CMK (cell line): ENCODE measurements at regions not wholly inside any gene's neighbourhood (a gene's known extent, or its start where the extent isn't known, plus 50 kb on each side); places are given as distances from the start of the nearest gene placed in this dataset.

Experiments
- DNase-seq: peaks from one replicate; pipeline ENCODE4 v3.0.0-alpha.2; 2010; ENCODE audit warnings: low read depth

DNA sequence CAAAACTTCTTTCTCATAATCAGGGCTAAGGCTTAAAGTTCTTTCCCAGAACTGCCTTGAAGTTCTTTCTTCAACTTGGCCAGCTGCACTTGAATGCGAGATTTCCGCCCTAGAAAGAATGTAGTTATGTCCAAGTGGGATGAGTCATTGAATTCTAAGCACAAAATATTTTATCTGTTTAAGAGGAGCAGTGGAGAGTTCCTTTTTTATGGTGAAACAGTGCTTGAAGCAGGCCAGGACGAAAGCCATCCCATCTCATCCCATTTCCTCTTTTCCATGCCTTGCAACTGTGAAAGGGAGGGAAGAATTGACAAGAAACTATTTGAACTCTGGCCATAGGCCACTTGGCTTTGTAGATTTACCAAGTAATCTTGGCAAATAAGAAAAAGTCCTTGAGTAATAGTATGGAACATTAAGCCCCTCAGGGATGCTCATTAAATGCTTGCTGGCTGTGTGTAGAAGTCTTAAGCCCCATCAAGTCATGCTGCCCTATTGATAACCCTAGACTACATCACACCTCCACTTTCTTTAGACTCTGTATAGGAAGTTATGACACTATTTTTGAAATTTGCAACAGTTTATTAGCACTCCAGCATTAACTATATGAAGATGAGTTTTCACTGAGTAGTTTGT lies 174.5 kb downstream of the KCTD12 start:
- no peak for DNase-seq

GRCh38 chr13:76709851-76710250 lies 176.4 kb downstream of the KCTD12 start:
- no peak for DNase-seq

DNA sequence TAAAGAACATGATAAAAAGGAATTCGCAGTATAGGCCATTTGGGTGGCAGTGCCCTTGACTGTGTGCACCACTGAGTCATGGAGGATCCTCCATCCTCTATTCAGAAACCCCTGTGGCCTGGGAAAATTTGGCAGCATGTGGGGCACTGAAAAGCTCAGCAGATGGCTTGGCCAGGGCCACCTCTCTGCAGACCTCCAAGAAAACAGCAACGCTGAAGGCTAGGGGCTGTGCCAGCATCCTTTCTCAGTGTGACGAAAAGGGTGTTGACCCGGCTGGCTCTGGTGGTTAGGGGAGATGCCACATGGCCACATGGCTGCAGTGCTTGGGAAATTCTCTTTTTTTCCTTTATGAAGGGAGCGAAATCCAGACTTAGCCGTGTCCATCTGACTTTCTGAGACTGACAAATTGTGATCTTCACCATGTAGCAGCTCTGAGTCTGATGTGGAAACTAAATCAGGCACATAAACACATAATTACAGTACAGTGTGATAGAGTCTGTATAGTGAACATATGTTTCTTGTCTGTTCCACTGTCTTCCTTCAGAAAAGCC lies 178.0 kb downstream of the KCTD12 start:
- DNase-seq: no peak

- no peak for DNase-seq
Observed at GRCh38 chr13:76707360-76707759, 178.8 kb downstream of the KCTD12 start.

DNA sequence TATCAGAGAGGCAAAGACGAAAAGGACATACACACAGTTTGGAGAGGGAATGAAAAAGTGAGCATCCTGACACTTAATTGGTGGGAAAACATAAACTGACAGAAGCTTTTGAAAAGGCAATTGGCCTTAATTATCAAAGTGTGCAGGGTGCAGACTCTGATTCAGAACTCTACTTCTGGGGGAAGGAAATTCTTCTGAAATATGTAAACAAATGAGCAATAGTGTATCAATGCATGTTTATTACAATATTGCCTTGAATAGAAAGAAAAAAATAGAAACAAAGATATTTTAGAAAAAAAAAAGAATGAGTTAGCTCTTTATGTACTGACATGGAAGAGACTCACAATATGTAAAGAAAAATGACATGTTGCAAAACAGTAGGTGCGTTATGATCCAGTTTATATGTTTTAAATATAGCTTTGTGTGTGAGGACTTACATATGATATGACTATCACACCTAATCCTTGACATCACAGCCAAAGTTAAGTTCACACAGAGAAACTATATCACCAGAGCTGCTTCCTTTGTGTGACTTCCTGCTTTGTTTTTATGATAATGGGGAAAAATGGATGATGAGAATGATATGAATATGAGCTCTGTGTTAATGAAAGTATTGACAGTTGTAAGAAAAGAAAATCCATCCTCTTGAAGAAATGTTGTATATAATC lies 182.4 kb downstream of the KCTD12 start:
- no peak for DNase-seq

GRCh38 chr13:76703216-76703615 lies 183.0 kb downstream of the KCTD12 start:
- DNase-seq: no peak

GRCh38 chr13:76697288-76697687 lies 188.9 kb downstream of the KCTD12 start:
- DNase-seq: no peak

GRCh38 chr13:76696370-76696769 lies 189.8 kb downstream of the KCTD12 start:
- no peak for DNase-seq

DNA sequence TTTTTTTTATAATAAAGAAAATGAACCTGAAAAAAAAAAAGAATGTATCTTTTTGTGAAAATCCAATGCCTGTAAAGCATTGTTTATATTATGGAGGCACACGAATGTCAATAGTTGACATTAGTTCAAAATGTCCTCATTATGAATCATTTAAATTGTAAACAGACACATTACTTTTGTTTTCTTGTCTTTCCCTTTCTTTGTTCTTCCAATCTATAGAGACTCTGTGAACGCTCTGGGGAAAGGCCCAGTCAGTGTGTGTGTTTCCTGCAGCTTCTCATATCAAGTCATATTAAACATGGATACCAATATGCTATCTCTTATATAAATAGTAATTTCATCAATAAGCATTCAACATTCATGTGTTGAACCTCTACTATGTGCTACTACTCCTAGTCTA lies 193.1 kb downstream of the KCTD12 start:
- no peak for DNase-seq

- no peak for DNase-seq
Observed at GRCh38 chr13:76692346-76692745, 193.9 kb downstream of the KCTD12 start.

DNA sequence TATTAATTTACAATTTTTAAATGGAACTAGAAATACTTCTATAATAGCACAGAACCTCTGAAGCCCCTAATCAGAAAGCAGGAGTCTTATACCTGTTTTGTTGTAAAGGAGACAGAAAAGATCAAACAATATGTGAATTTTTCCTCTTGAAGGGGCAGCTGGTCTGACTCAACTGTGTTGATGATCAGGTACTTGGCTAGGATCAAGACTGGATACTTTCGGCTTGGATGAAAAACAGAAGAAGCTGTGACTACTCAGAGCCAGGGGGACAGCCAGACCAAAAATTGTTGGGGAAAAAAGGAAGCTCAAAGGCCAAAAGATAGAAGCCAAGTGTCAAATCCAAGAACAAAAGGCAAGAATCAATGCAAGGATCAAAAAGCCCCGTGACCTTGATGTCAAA lies 195.6 kb downstream of the KCTD12 start:
- no peak for DNase-seq

GRCh38 chr13:76687467-76687866 lies 198.7 kb downstream of the KCTD12 start:
- DNase-seq: no peak

DNA sequence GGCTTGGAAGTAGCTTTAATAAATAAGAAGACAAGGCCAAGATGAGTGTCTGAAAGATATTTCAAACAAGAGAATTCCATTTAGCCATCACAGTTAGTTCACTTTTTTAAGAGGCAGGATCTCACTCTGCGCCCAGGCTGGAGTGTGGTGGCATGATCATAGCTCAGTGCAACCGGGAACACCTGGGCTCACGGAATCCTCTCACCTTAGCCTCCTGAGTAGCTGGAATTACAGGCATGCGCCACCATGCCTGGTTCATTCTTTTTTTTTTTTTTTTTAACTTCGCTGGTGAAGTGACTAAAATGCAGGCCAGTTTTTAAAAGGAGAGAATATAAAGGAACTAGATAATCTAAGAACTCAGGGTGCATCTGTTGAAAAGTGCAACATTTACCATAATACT lies 200.3 kb downstream of the KCTD12 start:
- DNase-seq: no peak

GRCh38 chr13:76684336-76684735 lies 201.9 kb downstream of the KCTD12 start:
- DNase-seq: no peak

DNA sequence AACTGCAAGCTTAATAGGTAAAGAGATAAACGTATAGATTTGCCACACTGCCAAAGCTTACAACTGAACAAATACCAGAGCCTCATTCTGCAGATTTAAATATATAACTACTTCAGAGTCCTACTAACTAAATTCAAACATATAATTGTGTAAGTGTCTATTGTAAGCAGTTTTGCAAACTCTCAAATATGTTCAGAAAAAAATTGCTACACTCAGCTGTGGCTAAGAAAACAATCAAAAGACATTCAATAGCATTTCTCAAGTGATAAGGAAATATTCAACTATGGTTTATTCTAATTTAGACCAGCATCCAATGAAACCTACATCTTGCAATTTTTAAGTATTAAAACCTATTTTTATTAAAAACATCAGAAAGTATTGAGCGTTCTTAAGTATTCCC lies 202.4 kb downstream of the KCTD12 start:
- no peak for DNase-seq

GRCh38 chr13:76683168-76683567 lies 203.0 kb downstream of the KCTD12 start:
- no peak for DNase-seq

DNA sequence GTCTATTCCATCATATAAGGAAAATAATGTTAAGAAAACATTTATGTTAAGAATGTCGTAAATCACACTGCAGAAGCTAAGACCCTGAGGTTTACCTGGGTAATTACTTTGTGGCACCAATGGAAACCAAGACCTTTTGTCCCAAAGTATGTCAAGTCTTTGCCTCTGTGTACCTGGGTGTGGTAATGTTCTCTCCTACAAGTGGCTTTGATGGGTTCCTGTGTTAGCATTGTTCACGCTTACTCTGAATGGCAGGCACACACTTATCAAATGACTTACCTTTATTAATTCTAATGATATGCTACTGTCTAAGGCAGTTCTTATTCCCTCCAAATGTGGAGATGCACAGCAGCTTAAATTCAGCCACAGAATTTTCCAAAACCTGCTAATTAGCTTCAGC lies 206.1 kb downstream of the KCTD12 start:
- no peak for DNase-seq

GRCh38 chr13:76677043-76677442 lies 209.2 kb downstream of the KCTD12 start:
- DNase-seq: no peak

DNA sequence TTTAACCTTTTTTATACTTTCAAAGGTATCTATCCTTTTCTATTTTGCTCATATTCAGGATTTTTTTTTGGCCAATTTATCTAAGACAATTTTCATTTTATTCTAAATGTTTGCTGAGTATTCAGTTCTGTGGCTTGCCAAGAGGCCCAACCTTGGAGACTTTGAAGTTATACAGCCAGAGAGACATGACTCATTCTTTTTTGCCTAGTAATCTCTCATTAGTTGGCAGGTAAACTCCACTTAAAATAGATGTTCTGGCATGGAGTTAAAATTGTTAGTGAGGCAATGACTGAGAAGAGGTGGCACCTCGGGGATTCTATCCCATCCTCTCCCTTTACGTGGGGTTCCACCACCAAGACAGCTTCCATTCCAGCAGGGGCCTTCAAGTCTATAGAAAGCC lies 213.8 kb downstream of the KCTD12 start:
- DNase-seq: no peak

- no peak for DNase-seq
Observed at GRCh38 chr13:76668716-76669115, 217.5 kb downstream of the KCTD12 start.

DNA sequence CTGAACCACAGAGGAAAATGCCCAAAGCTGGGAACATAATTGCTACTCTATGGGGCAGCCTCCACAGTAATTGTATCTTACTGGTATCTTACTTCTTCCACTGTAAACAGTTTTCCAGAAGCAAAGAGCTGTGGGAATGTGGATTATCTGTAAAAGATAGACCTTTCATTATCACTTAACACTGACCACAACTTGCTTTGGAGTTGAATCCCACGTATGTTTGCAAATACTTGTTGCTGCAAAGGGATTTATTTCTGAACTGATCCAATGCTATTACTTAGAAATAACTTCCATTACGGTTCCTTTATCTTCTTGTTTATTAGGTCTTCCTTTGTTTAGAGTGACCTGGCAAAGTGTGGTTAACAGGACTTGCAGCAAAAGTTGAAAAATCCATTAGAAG lies 218.1 kb downstream of the KCTD12 start:
- no peak for DNase-seq

DNA sequence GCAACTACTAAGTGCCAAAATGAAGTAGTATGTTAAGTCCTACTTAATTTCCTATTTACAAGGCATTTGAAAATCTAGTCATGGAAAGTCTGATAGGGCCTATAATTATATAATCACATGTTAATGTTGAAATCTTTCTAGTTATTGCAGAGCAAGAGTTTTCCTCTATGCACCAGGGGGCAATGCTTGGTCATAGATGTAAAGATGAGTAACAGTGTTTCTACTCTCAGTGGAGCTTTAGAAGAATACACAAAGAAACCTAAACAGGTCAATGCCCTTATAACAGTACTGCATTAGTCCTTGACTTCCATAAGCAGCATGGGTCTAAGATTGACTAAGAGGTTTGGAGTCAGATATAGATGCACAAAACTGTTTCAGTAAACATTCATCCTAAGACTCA lies 218.7 kb downstream of the KCTD12 start:
- DNase-seq: no peak

DNA sequence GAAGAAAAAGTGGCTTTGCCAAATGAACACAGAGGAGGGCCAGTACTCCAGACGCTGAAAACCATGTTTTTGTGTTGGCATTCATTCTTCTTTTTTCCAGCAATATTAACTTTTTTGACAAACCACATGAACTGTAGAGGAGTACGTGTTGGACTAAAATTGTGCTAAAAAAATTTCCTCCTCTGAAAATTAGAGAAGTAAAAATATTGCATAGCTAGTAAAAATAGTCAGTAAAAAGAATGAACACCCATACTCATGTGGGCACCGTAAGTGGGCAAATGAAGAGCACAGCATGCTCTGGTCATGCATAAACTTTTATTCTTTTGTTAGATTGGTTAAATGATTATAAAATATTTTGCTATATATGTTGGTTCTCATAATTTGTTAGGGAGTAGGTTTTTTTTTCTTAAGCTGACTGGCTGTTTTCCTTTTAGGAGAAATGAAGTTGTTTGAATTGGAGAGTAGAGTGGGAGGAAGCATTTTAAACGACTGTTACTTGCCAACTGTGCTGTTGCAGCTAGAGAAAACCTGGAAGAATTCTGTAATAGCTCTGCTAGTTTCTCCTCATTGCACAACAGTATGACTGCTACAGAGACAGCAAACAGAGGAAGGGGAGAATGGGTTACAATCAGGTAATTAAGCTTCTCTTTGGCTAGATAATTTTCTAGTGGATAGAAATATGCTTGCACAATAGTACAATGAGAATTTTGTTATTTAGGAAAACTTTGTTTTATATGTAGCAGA lies 222.4 kb downstream of the KCTD12 start:
- DNase-seq: no peak
